ENCODE measurements at regions not wholly inside any gene's neighbourhood (a gene's known extent, or its start where the extent isn't known, plus 50 kb on each side); places are given as distances from the start of the nearest gene placed in this dataset.

GRCh38 chr18:40607542-40608148, 1347.4 kb upstream of the PIK3C3 start:
- TF ChIP-seq POLR2A (IDR thresholded peaks at IDR 0.05), result no peak
- TF ChIP-seq CTCF (IDR thresholded peaks at IDR 0.05), result no peak
